ENCODE measurements at regions not wholly inside any gene's neighbourhood (a gene's known extent, or its start where the extent isn't known, plus 50 kb on each side); places are given as distances from the start of the nearest gene placed in this dataset.

DNA sequence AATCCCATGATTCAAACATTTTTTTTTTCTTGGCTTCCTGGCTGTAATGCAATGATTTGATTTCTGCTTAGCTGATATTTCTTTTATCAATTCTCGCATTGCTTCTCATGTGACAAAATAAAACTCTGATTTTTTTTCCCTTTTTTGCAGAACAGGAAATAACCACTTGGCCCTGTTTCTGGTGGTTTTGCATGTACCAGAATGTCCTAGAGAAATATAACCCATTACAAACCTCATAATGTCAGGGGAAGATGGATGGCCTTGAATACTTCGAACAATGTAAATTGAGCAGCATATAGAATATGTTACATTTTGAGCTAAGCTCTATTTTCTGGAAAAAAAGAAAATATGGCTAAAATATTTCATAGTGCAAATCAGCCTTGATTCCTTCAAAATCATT, 275.6 kb downstream of the RAP2B start:
- no peaks in the 10 kb centered on the region for H3K27me3 ChIP-seq (ENCODE audit: control insufficient read depth in 2 of 2, insufficient read depth in 2 of 2, low read length in 2 of 2)
- TF ChIP-seq, protein P1, sequence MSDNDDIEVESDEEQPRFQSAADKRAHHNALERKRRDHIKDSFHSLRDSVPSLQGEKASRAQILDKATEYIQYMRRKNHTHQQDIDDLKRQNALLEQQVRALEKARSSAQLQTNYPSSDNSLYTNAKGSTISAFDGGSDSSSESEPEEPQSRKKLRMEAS (IDR thresholded peaks at IDR 0.05; ENCODE audit: insufficient read depth, insufficient read length): no peak
- no peak for TF ChIP-seq POLR2A (IDR thresholded peaks at IDR 0.05; ENCODE audit: low read depth, low read length)
- TF ChIP-seq FOS (IDR thresholded peaks at IDR 0.05; ENCODE audit: borderline replicate concordance, insufficient read depth, low read length): no peak
- TF ChIP-seq, protein P2, sequence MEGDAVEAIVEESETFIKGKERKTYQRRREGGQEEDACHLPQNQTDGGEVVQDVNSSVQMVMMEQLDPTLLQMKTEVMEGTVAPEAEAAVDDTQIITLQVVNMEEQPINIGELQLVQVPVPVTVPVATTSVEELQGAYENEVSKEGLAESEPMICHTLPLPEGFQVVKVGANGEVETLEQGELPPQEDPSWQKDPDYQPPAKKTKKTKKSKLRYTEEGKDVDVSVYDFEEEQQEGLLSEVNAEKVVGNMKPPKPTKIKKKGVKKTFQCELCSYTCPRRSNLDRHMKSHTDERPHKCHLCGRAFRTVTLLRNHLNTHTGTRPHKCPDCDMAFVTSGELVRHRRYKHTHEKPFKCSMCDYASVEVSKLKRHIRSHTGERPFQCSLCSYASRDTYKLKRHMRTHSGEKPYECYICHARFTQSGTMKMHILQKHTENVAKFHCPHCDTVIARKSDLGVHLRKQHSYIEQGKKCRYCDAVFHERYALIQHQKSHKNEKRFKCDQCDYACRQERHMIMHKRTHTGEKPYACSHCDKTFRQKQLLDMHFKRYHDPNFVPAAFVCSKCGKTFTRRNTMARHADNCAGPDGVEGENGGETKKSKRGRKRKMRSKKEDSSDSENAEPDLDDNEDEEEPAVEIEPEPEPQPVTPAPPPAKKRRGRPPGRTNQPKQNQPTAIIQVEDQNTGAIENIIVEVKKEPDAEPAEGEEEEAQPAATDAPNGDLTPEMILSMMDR (IDR thresholded peaks at IDR 0.05; ENCODE audit: extremely low read depth in 1 of 2, insufficient read depth in 1 of 2, low read depth in 1 of 2, low read length in 2 of 2): no peak
- no peak for TF ChIP-seq JUN (IDR thresholded peaks at IDR 0.05; ENCODE audit: borderline replicate concordance, insufficient read depth, insufficient read length, low read depth)
- no peak for TF ChIP-seq POLR2AphosphoS5 (IDR thresholded peaks at IDR 0.05; ENCODE audit: insufficient read depth, low read depth, low read length)
- TF ChIP-seq EZH2 (IDR thresholded peaks at IDR 0.05; ENCODE audit: borderline replicate concordance, low read depth, low read length, severe bottlenecking): no peak
- no peak for TF ChIP-seq GATA2 (IDR thresholded peaks at IDR 0.05; ENCODE audit: insufficient read depth, insufficient read length, low read depth, low read length)
- TF ChIP-seq MYC (IDR thresholded peaks at IDR 0.05; ENCODE audit: low read depth, low read length): no peak
- ChIA-PET CTCF (interaction anchor here (2.0 kb wide), 1 partner anchor 273 kb away, joined by 4 read pairs; no protein-coding TSS in a partner anchor), POLR2A (no interaction called here)
- no TSS peak for BruUV-seq (replicated peaks)
- no peak overlapping the region for H3K27ac ChIP-seq (ENCODE audit: insufficient read depth, low read depth, low read length)
- no peaks in the 10 kb centered on the region for H3K4me1 ChIP-seq (ENCODE audit: control insufficient read depth, extremely low read depth, insufficient read depth, low read length)
- H2AFZ ChIP-seq (ENCODE audit: low read depth, low read length): no peak overlapping the region
- no peaks in the 10 kb centered on the region for H3K9me1 ChIP-seq (replicated peaks; ENCODE audit: control insufficient read depth, extremely low read depth, insufficient read depth, low read length)
- intact Hi-C loops (cut with micrococcal nuclease): loop anchor here (2.0 to 5.0 kb wide), 3 partner anchors 273 to 410 kb away; no protein-coding TSS in a partner anchor
- H3K79me2 ChIP-seq (ENCODE audit: control insufficient read depth, insufficient read depth, low read length): no peaks in the 10 kb centered on the region
- no peaks in the 10 kb centered on the region for H3K36me3 ChIP-seq (ENCODE audit: control insufficient read depth in 2 of 2, extremely low read depth in 1 of 2, insufficient read depth in 2 of 2, low read length in 2 of 2)
- H3K4me3 ChIP-seq (replicated peaks in 1 of 3; ENCODE audit: insufficient read depth in 1 of 3, low read depth in 1 of 3, low read length in 3 of 3): no peak overlapping the region
- H4K20me1 ChIP-seq (replicated peaks; ENCODE audit: control insufficient read depth, extremely low read depth, insufficient read depth, low read length): no peaks in the 10 kb centered on the region
- H3K9me3 ChIP-seq (replicated peaks; ENCODE audit: control insufficient read depth, insufficient read depth, low read length): no peaks in the 10 kb centered on the region
- FAIRE-seq (no peak), DNase-seq (ENCODE audit: low read depth, low spot score) (no peak)
- dilution Hi-C loops (cut with MboI; ENCODE audit: extremely low pct_ligation_motif_present, low sequenced_read_pairs): no loop called here
- no peak overlapping the region for H3K4me2 ChIP-seq (ENCODE audit: insufficient read depth, low read length)
- H3K9ac ChIP-seq (replicated peaks; ENCODE audit: extremely low read depth, insufficient read depth, low read length): no peak overlapping the region
